Upper lobe of left lung (tissue), 4 donors: ENCODE measurements at regions not wholly inside any gene's neighbourhood (a gene's known extent, or its start where the extent isn't known, plus 50 kb on each side); places are given as distances from the start of the nearest gene placed in this dataset.

Experiments used
- EP300 ChIP-seq, 4 donors: sonication (generic); formaldehyde crosslinking; IDR thresholded peaks; one replicate each; pipeline ENCODE4 v1.5.1; 2017; ENCODE audit warnings: antibody characterized with exemption in 4 of 4, control low read depth in 2 of 4
- POLR2A ChIP-seq, 4 donors: fragments of 450-650 bp; IDR thresholded peaks; one replicate each; pipeline ENCODE4 v1.5.1; 2016 to 2017; ENCODE audit warnings: antibody characterized with exemption in 4 of 4, mild to moderate bottlenecking in 2 of 4
- POLR2AphosphoS5 ChIP-seq, 2 donors: sonication (generic); formaldehyde crosslinking; IDR thresholded peaks; one replicate each; pipeline ENCODE4 v1.5.1; 2017; ENCODE audit warnings: antibody characterized with exemption in 2 of 2
- TF ChIP-seq, protein P1 (sequence below), 6 experiments: fragments of 450-650 bp in 4 of 6; fragments of 200-600 bp in 2 of 6; sonication (generic) in 2 of 6; IDR thresholded peaks; one replicate each; pipeline ENCODE4 v1.5.1; 2016 to 2019; ENCODE audit warnings: antibody characterized with exemption in 6 of 6

DNA sequence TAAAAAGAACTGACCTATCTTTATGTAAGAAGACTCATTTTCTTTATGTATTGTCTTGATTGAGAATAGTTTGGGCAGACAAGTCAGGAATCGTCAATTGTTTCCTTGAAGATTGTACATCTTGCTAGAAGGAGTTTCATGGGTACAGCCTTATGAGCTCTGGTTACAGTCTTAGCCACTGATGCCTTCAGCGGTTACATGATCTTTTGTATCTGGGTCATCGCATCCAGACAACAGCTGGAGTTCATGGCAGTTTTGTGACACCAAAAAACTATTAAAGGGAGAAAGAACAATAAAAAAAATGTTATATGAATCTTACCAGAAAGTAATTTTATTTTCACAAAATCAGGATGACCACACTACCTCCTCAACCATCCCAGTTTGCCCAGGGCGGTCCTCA is 520.5 kb upstream of the CDH7 start:
- TF ChIP-seq, protein P1, sequence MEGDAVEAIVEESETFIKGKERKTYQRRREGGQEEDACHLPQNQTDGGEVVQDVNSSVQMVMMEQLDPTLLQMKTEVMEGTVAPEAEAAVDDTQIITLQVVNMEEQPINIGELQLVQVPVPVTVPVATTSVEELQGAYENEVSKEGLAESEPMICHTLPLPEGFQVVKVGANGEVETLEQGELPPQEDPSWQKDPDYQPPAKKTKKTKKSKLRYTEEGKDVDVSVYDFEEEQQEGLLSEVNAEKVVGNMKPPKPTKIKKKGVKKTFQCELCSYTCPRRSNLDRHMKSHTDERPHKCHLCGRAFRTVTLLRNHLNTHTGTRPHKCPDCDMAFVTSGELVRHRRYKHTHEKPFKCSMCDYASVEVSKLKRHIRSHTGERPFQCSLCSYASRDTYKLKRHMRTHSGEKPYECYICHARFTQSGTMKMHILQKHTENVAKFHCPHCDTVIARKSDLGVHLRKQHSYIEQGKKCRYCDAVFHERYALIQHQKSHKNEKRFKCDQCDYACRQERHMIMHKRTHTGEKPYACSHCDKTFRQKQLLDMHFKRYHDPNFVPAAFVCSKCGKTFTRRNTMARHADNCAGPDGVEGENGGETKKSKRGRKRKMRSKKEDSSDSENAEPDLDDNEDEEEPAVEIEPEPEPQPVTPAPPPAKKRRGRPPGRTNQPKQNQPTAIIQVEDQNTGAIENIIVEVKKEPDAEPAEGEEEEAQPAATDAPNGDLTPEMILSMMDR (IDR thresholded peaks at IDR 0.05) = no peak
- TF ChIP-seq POLR2AphosphoS5 (IDR thresholded peaks at IDR 0.05) (no peak), POLR2A (IDR thresholded peaks at IDR 0.05) (no peak), EP300 (IDR thresholded peaks at IDR 0.05) (no peak)
